Progenitor cell of endocrine pancreas (in vitro differentiated cells): ENCODE measurements at regions not wholly inside any gene's neighbourhood (a gene's known extent, or its start where the extent isn't known, plus 50 kb on each side); places are given as distances from the start of the nearest gene placed in this dataset.

Experiments
- DNase-seq: peaks from one replicate; pipeline ENCODE4 v3.0.0; 2021; ENCODE audit warnings: low spot score; ENCODE audit not compliant: unreplicated experiment
- H3K27ac Mint-ChIP-seq: 2 replicates; pipeline ENCODE4 v1.8.0; 2021; ENCODE audit warnings: mild to moderate bottlenecking, moderate library complexity, mixed read lengths
- H3K27me3 Mint-ChIP-seq: 2 replicates; pipeline ENCODE4 v1.8.0; 2021; ENCODE audit warnings: mixed read lengths
- H3K36me3 Mint-ChIP-seq: 2 replicates; pipeline ENCODE4 v1.8.0; 2022; ENCODE audit warnings: mixed read lengths; ENCODE audit not compliant: insufficient read depth
- H3K4me1 Mint-ChIP-seq: 2 replicates; pipeline ENCODE4 v1.8.0; 2021; ENCODE audit warnings: low read depth, mixed read lengths
- H3K4me3 Mint-ChIP-seq: 2 replicates; pipeline ENCODE4 v1.8.0; 2021; ENCODE audit warnings: low read depth, mild to moderate bottlenecking, moderate library complexity, mixed read lengths
- H3K9me3 Mint-ChIP-seq: 2 replicates; pipeline ENCODE4 v1.8.0; 2021; ENCODE audit warnings: low read depth, mixed read lengths
- CTCF ChIP-seq: fragments of 200-600 bp; sonication (generic); IDR thresholded peaks from one replicate; pipeline ENCODE4 v1.5.0; 2021; ENCODE audit warnings: antibody characterized with exemption, mild to moderate bottlenecking; ENCODE audit not compliant: unreplicated experiment

- no peak overlapping the region for H3K27ac Mint-ChIP-seq
- H3K4me1 Mint-ChIP-seq, result peaks cover 9% of the 10 kb centered on the region
- no peaks in the 10 kb centered on the region for H3K27me3 Mint-ChIP-seq
- no peak overlapping the region for H3K4me3 Mint-ChIP-seq
- DNase-seq, result peak; percentile 50
- peak; percentile 79 for TF ChIP-seq CTCF
- no peaks in the 10 kb centered on the region for H3K36me3 Mint-ChIP-seq
- peaks cover 2% of the 10 kb centered on the region for H3K9me3 Mint-ChIP-seq
Observed at GRCh38 chr2:185291035-185291647, 447.5 kb upstream of the FSIP2 start.

GRCh38 chr2:185299867-185300266 is 438.7 kb upstream of the FSIP2 start:
- no peak overlapping the region for H3K27ac Mint-ChIP-seq
- H3K36me3 Mint-ChIP-seq, result no peaks in the 10 kb centered on the region
- DNase-seq, result no peak
- H3K4me1 Mint-ChIP-seq, result no peaks in the 10 kb centered on the region
- no peak for TF ChIP-seq CTCF
- no peak overlapping the region for H3K4me3 Mint-ChIP-seq
- peaks cover 2% of the 10 kb centered on the region for H3K9me3 Mint-ChIP-seq
- H3K27me3 Mint-ChIP-seq, result no peaks in the 10 kb centered on the region

GRCh38 chr2:185306119-185306518 is 432.5 kb upstream of the FSIP2 start:
- no peak overlapping the region for H3K4me3 Mint-ChIP-seq
- no peak overlapping the region for H3K27ac Mint-ChIP-seq
- no peaks in the 10 kb centered on the region for H3K27me3 Mint-ChIP-seq
- DNase-seq, result no peak
- no peaks in the 10 kb centered on the region for H3K36me3 Mint-ChIP-seq
- TF ChIP-seq CTCF, result no peak
- H3K4me1 Mint-ChIP-seq, result no peaks in the 10 kb centered on the region
- H3K9me3 Mint-ChIP-seq, result no peaks in the 10 kb centered on the region

GRCh38 chr2:185316383-185316782 is 422.2 kb upstream of the FSIP2 start:
- TF ChIP-seq CTCF, result no peak
- Mint-ChIP-seq H3K36me3 (no peaks in the 10 kb centered on the region), H3K4me1 (peaks cover 4% of the 10 kb centered on the region), H3K4me3 (no peak overlapping the region), H3K9me3 (no peaks in the 10 kb centered on the region), H3K27me3 (peaks cover 11% of the 10 kb centered on the region), H3K27ac (no peak overlapping the region)
- DNase-seq, result no peak

GRCh38 chr2:185318271-185318724 is 420.3 kb upstream of the FSIP2 start:
- H3K4me3 Mint-ChIP-seq, result no peak overlapping the region
- H3K27me3 Mint-ChIP-seq, result peaks cover 11% of the 10 kb centered on the region
- no peak overlapping the region for H3K27ac Mint-ChIP-seq
- DNase-seq, result no peak
- H3K4me1 Mint-ChIP-seq, result peaks cover 4% of the 10 kb centered on the region
- no peaks in the 10 kb centered on the region for H3K36me3 Mint-ChIP-seq
- no peaks in the 10 kb centered on the region for H3K9me3 Mint-ChIP-seq
- no peak for TF ChIP-seq CTCF
